GM04504 (cell line): ENCODE measurements at regions not wholly inside any gene's neighbourhood (a gene's known extent, or its start where the extent isn't known, plus 50 kb on each side); places are given as distances from the start of the nearest gene placed in this dataset.
"Not testable (repeated sequence)": the region's sequence is repeated elsewhere in the genome, so short reads cannot be mapped to it uniquely, and the experiment has no call there.

ENCODE experiments used
- DNase-seq: peaks from one replicate; pipeline ENCODE4 v3.0.0-alpha.2; 2012; ENCODE audit warnings: low read depth

GRCh38 chr12:104906695-104907094 is 51.4 kb downstream of the SLC41A2 start:
- DNase-seq, result no peak

DNA sequence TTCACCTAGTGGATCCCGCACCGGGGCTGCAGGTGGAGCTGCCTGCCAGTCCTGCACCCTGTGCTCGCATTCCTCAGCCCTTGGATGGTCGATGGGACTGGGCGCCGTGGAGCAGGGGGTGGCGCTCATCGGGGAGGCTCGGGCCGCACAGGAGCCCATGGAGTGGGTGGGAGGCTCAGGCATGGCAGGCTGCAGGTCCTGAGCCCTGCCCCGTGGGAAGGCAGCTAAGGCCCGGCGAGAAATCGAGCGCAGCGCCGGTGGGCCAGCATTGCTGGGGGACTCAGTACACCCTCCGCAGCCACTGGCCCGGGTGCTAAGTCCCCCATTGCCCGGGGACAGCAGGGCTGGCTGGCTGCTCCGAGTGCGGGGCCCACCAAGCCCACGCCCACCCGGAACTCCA is 52.6 kb downstream of the SLC41A2 start:
- not testable (repeated sequence) for DNase-seq

- DNase-seq, result no peak
These were observed 54.3 kb downstream of the SLC41A2 start for GRCh38 chr12:104903648-104904423.

DNA sequence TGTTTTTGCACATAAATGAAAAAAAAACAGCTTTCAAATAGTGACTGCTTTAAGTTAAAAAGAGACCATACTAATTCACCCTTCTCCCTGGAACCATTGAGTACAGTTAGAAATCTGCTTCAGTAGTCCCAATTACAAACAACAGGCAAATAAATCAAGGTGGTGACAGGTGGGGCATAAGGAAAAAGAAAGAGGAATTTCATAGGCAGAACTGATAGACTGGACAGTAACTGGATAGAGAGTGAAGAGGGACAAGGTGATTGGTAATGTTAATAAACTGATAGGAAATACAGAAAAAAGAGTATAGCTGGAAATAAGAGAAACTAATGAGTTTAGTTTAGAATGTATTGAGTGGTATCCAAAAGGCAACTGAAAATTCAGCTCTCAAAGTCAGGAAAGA is 56.0 kb downstream of the SLC41A2 start:
- DNase-seq, result no peak

DNA sequence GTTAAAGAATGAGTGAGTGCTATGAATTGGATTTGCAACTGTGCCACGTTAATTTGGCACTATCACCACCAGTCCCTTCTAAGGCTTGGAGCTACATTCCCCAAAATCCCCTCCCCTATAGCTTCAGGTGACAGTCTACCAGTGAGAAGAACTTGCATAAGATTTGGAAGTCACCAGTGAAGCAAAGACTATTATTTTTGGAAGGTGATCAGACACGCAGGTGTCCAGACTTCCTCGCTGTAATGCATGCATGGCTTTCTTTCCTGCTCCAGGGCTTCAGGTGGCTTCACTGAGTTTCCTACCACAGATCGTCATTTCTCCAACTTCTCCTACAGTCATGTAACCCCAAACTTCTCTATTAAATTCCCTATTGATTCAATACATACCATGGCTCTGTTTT is 61.4 kb downstream of the SLC41A2 start:
- DNase-seq, result no peak

DNA sequence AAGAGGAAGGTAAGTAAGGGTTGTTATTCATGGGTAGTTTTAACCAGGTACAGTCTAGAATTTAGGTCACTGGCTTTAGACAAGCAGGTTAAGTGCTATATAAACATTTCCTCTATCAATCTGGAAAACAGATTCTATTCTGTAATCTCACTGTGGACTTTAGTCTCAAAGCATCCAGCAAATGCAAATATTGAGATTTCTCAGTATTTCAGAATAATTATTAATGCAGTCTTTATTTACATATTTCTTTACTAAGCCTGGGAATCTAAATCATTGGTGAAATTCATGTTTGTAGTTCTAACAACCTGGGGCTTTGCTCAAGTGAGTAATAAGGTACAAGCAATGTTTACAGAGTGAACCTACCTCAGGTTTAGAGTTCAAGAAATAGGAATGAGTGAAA is 61.9 kb downstream of the SLC41A2 start:
- no peak for DNase-seq

DNA sequence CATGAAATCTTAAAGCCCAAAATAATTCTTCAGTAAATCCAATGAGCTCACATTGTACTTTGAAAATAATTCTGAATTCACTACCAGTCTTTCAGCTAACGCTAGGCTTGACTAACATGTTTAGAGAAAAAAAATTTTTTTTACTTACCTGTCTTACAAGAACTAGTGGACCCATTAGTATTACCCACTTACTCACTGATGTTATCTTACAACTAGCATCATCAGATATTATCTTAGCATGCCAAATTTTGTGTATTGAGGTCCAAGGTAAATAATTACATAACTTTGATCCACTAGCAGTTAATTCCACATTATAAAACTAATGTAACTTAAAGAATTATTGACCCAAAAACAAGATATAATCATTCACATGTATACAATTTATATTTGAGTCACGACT is 62.7 kb downstream of the SLC41A2 start:
- no peak for DNase-seq

DNA sequence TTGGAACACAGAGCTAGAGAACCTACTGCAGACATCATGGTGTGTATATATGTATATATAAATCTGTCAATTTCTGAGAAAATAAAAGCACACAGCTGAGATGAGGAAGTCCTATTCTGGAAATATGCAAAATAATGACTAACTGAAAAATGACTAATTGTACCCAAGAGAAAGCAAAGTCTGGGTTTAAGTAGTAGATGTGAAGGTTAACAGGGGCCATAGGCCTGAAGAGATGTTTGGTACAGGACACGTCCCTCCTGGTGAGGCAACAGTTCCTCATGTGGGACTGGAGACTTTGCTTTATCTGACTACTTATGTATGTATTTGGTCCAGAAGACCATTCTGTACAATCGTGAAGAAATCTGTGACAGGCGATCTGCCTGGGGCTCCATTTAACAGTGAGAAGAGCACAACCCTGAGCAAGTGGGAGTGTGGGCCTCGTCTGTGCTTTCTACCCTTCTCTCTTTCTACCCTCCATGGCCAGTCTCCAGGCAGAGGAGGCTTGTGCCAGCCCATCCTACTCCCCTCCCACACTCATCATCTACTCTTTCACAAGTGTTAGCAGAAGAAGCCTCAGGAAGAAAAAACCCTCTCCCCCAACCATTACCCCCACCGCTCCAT is 67.5 kb downstream of the SLC41A2 start:
- no peak for DNase-seq

- DNase-seq, result no peak
These were observed 68.4 kb downstream of the SLC41A2 start for GRCh38 chr12:104889735-104890134.

GRCh38 chr12:104888892-104889291 is 69.2 kb downstream of the SLC41A2 start:
- DNase-seq, result no peak

GRCh38 chr12:104888481-104888880 is 69.6 kb downstream of the SLC41A2 start:
- DNase-seq, result no peak

DNA sequence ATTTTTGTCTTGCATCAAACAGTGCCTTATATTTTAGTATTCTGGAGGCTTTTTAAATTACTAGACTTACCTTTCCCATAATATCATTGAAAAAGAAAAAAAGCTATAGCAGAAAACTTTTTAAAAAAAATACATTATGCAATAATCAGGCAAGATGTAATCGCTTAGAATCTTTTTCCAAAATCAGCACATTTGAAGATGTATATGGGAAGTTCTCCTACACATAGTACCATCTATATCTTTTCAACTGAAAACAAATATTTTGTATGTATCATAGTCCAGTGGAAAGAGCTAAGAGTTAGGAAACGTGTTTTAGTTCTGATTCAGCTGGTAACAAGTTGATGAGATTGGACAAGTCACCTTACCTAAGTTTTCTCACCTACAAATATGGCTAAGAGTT is 70.6 kb downstream of the SLC41A2 start:
- DNase-seq, result no peak

GRCh38 chr12:104886418-104887401 is 71.4 kb downstream of the SLC41A2 start:
- DNase-seq, result no peak

- DNase-seq, result not testable (repeated sequence)
These were observed 79.2 kb downstream of the SLC41A2 start for GRCh38 chr12:104878858-104879257.

DNA sequence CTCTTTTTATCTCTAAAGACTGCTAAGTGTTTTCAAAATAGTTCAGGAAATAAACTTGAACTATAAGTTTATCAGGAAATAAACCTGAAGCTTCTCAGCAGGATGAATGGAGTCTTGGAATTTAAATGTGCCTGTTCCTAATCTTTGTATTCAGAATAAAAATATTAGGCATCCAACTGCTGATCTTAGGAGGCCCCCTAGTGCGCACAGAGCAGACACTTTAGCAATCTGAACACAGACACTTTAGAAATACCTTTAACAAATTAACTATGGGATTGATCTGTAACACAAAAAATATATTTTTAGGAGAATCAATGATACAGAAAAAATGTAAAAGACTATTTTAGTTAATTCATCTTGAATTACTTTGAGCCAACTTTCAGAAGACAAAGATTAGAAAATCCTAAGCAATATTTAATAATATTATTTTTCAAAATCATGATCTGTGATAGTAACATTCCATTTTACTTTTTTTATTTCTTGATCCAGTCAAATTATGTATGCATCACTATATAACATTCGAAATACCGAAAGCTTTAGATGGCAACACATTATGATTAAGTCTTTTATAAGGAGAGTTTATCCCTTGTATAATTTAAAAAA is 80.9 kb downstream of the SLC41A2 start:
- peak; percentile 22 for DNase-seq

GRCh38 chr12:104873374-104873773 is 84.7 kb downstream of the SLC41A2 start:
- no peak for DNase-seq

DNA sequence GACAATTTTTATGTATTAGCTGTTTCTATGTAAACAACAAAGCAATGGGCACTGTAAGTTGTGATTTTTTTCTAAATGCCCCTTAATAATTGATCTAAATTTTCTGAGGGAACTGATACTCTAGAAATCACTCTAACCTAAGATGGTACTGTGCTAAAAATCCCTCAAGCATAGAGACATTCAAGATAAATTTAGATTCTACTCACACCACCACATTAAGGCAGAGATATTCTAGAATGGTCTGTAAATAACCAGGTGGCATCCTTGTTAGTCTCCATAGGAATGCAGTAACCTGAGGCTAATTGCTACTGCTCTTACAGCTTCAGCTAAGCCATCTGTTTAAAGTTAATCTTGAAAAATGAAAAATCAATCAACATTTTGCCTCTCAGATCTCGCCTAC is 87.3 kb downstream of the SLC41A2 start:
- no peak for DNase-seq

DNA sequence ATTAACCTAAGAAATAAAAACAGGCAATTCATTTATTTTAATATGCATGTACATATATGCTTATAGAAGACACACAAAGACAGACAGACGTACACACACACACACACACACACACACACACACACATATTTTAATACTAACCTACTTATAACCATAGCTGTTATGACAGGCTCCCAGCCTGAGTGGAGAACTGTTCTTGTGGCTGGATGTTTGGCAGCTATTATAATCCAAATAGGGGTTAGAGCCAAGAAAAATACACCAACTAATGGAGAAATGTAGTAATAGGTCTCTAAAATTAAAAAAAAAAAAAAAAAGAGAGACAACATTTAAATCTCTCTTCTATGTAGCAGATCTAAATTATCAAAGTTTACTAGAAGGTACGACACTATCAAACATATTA is 91.8 kb downstream of the SLC41A2 start:
- no peak for DNase-seq

DNA sequence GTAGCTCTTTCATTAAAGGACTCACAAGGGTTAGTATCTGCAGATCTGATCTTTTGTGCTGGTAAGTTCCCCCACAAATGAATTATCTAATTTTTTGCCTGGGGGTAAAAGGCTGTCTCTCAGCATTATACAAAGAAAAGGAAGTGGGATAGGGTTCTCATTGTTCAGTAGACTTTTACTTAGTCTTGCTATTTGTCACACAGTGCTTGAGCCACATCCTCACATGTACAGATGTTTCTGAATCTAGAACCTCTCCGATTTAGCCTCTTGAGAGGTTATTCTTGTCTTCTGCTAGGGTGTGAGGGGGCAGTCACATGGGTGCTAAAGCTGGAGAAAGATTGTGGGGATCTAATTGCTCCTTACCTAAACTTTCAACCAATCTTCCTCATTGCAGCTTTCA is 93.0 kb downstream of the SLC41A2 start:
- DNase-seq, result no peak

GRCh38 chr12:104864668-104865067 is 93.4 kb downstream of the SLC41A2 start:
- DNase-seq, result no peak

DNA sequence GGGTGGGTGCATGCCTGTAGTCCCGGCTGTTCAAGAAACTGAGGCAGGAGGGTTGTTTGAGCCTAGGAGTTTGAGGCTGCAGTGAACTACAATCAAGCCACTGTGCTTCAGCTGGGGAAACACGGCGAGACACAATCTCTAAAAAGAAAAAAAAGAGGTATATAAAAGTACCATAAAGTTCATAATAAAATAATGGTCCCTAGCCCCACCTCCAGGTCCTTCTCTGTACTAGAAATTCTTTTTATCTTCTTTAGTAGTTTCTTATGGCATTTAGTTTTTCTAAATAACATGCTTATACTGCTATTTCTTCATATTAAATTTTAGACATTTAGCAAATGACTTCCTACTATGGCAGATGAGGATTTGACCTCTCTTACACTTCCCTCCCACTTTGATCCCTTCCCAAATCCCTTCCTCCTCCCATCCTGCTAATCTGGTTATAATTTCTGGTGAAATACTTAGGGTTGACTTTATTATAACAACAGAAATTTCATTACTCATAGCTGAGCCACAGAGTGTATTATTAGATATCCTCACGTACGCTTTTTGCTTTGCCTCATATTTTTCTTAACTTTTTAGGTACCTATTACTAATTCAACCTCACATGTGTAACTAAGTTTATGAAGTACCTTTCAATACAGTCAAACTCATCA is 94.7 kb downstream of the SLC41A2 start:
- DNase-seq, result peak; percentile 12
